ENCODE measurements at regions not wholly inside any gene's neighbourhood (a gene's known extent, or its start where the extent isn't known, plus 50 kb on each side); places are given as distances from the start of the nearest gene placed in this dataset.

GRCh38 chr12:42982828-42983227 is 393.3 kb upstream of the PRICKLE1 start:
- no peak overlapping the region for H3K27ac ChIP-seq (ENCODE audit: extremely low read depth, low read depth, low read length)
- ChIA-PET CTCF (no interaction called here), POLR2A (no interaction called here)
- H3K9me3 ChIP-seq (ENCODE audit: control insufficient read depth, insufficient read depth, low read depth, low read length): no peaks in the 10 kb centered on the region
- H3K36me3 ChIP-seq (ENCODE audit: control insufficient read depth in 2 of 2, insufficient read depth in 1 of 2, low read length in 2 of 2): no peaks in the 10 kb centered on the region
- peaks cover 5% of the 10 kb centered on the region; the same call in 1 of the 2 replicates for H3K4me1 ChIP-seq (ENCODE audit: control insufficient read depth, insufficient read depth, low read length)
- no peak overlapping the region for H3K4me3 ChIP-seq (ENCODE audit: low read depth, low read length)
- TF ChIP-seq ZNF610 (tag by site-specific recombination; IDR thresholded peaks at IDR 0.05; ENCODE audit: borderline replicate concordance) (no peak), ZNF621 (tag by site-specific recombination; IDR thresholded peaks at IDR 0.05) (no peak), ZBTB11 (tag by site-specific recombination; conservative IDR thresholded peaks at IDR 0.05; ENCODE audit: low read depth) (no peak), ZNF544 (tag by site-specific recombination; IDR thresholded peaks at IDR 0.05) (no peak), ZNF629 (tag by site-specific recombination; IDR thresholded peaks at IDR 0.05) (no peak), ZNF670 (tag by site-specific recombination; IDR thresholded peaks at IDR 0.05; ENCODE audit: low read depth) (no peak), PRDM10 (tag by site-specific recombination; IDR thresholded peaks at IDR 0.05) (no peak), ZNF404 (tag by site-specific recombination; IDR thresholded peaks at IDR 0.05) (no peak), ZBTB48 (tag by site-specific recombination; IDR thresholded peaks at IDR 0.05) (no peak), ZNF707 (tag by site-specific recombination; IDR thresholded peaks at IDR 0.05) (no peak)

GRCh38 chr12:42981379-42981778 is 391.8 kb upstream of the PRICKLE1 start:
- Histone ChIP-seq H3K36me3 (ENCODE audit: control insufficient read depth in 2 of 2, insufficient read depth in 1 of 2, low read length in 2 of 2) (no peaks in the 10 kb centered on the region), H3K4me1 (ENCODE audit: control insufficient read depth, insufficient read depth, low read length) (no peaks in the 10 kb centered on the region; the same call in 1 of the 2 replicates), H3K9me3 (ENCODE audit: control insufficient read depth, insufficient read depth, low read depth, low read length) (no peaks in the 10 kb centered on the region), H3K27ac (ENCODE audit: extremely low read depth, low read depth, low read length) (no peak overlapping the region), H3K4me3 (ENCODE audit: low read depth, low read length) (no peak overlapping the region)
- POLR2A ChIA-PET: no interaction called here
- CTCF ChIA-PET: no interaction called here
- TF ChIP-seq ZNF560 (tag by site-specific recombination; IDR thresholded peaks at IDR 0.05; ENCODE audit: borderline replicate concordance): no peak
- TF ChIP-seq KLF1 (tag by site-specific recombination; IDR thresholded peaks at IDR 0.05): no peak
- TF ChIP-seq ZNF433 (tag by site-specific recombination; IDR thresholded peaks at IDR 0.05; ENCODE audit: low read depth): no peak
- TF ChIP-seq ZNF19 (tag by site-specific recombination; IDR thresholded peaks at IDR 0.05; ENCODE audit: low read depth): no peak
- TF ChIP-seq ZNF184 (tag by site-specific recombination; IDR thresholded peaks at IDR 0.05): no peak
- no peak for TF ChIP-seq ZNF600 (tag by site-specific recombination; IDR thresholded peaks at IDR 0.05)
- TF ChIP-seq ZNF677 (tag by site-specific recombination; IDR thresholded peaks at IDR 0.05): no peak
- TF ChIP-seq WT1 (tag by site-specific recombination; IDR thresholded peaks at IDR 0.05): no peak
- TF ChIP-seq ZFP41 (tag by site-specific recombination; IDR thresholded peaks at IDR 0.05; ENCODE audit: borderline replicate concordance): no peak
- TF ChIP-seq ZNF112 (tag by site-specific recombination; IDR thresholded peaks at IDR 0.05): no peak
- TF ChIP-seq ZNF639 (tag by site-specific recombination; IDR thresholded peaks at IDR 0.05): no peak
- no peak for TF ChIP-seq IKZF3 (tag by site-specific recombination; IDR thresholded peaks at IDR 0.05)
- TF ChIP-seq ZFP37 (tag by site-specific recombination; IDR thresholded peaks at IDR 0.05): no peak
- TF ChIP-seq YY1 (tag by site-specific recombination; IDR thresholded peaks at IDR 0.05): no peak
- no peak for TF ChIP-seq HIC1 (tag by site-specific recombination; IDR thresholded peaks at IDR 0.05)
- TF ChIP-seq ZBTB20 (tag by site-specific recombination; IDR thresholded peaks at IDR 0.05): no peak
